Body of pancreas (tissue), 4 donors: ENCODE measurements at regions not wholly inside any gene's neighbourhood (a gene's known extent, or its start where the extent isn't known, plus 50 kb on each side); places are given as distances from the start of the nearest gene placed in this dataset.
"Not testable (repeated sequence)": the region's sequence is repeated elsewhere in the genome, so short reads cannot be mapped to it uniquely, and the experiment has no call there.

Experiments
- ATAC-seq: fragments of 150-250 bp; one replicate; pipeline ENCODE4 v1.9.1; 2016
- DNase-seq, 4 donors: peaks; one replicate each; pipeline ENCODE4 v3.0.0-alpha.2; 2019
- H3K27ac ChIP-seq, 4 donors: fragments of 200-600 bp; sonication (generic); 1 replicate in 3 of 4; 2 replicates in 1 of 4; pipeline versions ENCODE4 v1.5.1 to v1.6.1; 2016 to 2019; ENCODE audit warnings: mild to moderate bottlenecking in 1 of 4, mixed read lengths in 1 of 4, moderate library complexity in 1 of 4
- H3K27me3 ChIP-seq, 2 donors: fragments of 200-600 bp; sonication (generic); one replicate each; pipeline ENCODE4 v1.6.0; 2016; ENCODE audit warnings: mild to moderate bottlenecking in 1 of 2
- H3K36me3 ChIP-seq, 2 donors: fragments of 200-600 bp; sonication (generic); replicated peaks in 1 of 2; 2 replicates each; pipeline ENCODE4 v1.5.1; 2016; ENCODE audit warnings: low read depth in 2 of 2; ENCODE audit not compliant: insufficient read depth in 1 of 2
- H3K4me1 ChIP-seq: fragments of 200-600 bp; sonication (generic); one replicate; pipeline ENCODE4 v1.6.0; 2016
- H3K4me3 ChIP-seq, 2 donors: fragments of 200-600 bp; sonication (generic); 1 replicate in 1 of 2; 2 replicates in 1 of 2; pipeline ENCODE4 v1.5.1; 2016 to 2019
- H3K9me3 ChIP-seq, 3 donors: fragments of 200-600 bp; sonication (generic); 1 replicate in 2 of 3; 2 replicates in 1 of 3; pipeline ENCODE4 v1.5.1; 2016
- CTCF ChIP-seq, 7 experiments: fragments of 450-650 bp in 4 of 7; fragments of 200-600 bp in 3 of 7; sonication (generic) in 3 of 7; IDR thresholded peaks; one replicate each; pipeline ENCODE4 v1.5.1; 2016 to 2019; ENCODE audit warnings: antibody characterized with exemption in 7 of 7
- POLR2A ChIP-seq, 3 donors: fragments of 450-650 bp; IDR thresholded peaks; one replicate each; pipeline ENCODE4 v1.6.1; 2016; ENCODE audit warnings: antibody characterized with exemption in 3 of 3, mild to moderate bottlenecking in 2 of 3
- WGBS, 2 donors: methylation state at CpG; one replicate each; pipeline ENCODE4 v1.1.5; 2017; 5-methylcytosine and 5-hydroxymethylcytosine counted together
- intact Hi-C: fragments of 100-400 bp; cut with DNase I; formaldehyde crosslinking; loops from one replicate; pipeline ENCODE4 v1.15.1; 2023

- H3K4me3 ChIP-seq, result no peak overlapping the region
- DNase-seq (no peak), ATAC-seq (no peak)
- no peaks in the 10 kb centered on the region for H3K36me3 ChIP-seq
- H3K27me3 ChIP-seq, result no peaks in the 10 kb centered on the region
- intact Hi-C loops, result no loop called here
- WGBS, 2 donors, result 69% methylated on average over 8 of the region's 8 CpGs
- H3K4me1 ChIP-seq, result no peaks in the 10 kb centered on the region
- H3K9me3 ChIP-seq, result no peaks in the 10 kb centered on the region
- H3K27ac ChIP-seq, result no peak overlapping the region
- TF ChIP-seq CTCF (IDR thresholded peaks at IDR 0.05) (no peak), POLR2A (IDR thresholded peaks at IDR 0.05) (no peak)
Measured at GRCh38 chr7:115805458-115805857, 225.1 kb downstream of the TFEC start.

- TF ChIP-seq POLR2A (IDR thresholded peaks at IDR 0.05) (no peak), CTCF (IDR thresholded peaks at IDR 0.05) (no peak)
- Histone ChIP-seq H3K4me1 (no peaks in the 10 kb centered on the region), H3K4me3 (no peak overlapping the region), H3K27ac (no peak overlapping the region), H3K9me3 (no peaks in the 10 kb centered on the region), H3K36me3 (no peaks in the 10 kb centered on the region), H3K27me3 (no peaks in the 10 kb centered on the region)
- no peak for DNase-seq
- no peak for ATAC-seq
- intact Hi-C loops, result no loop called here
Measured at GRCh38 chr7:115802415-115802814, 228.1 kb downstream of the TFEC start.

- H3K27me3 ChIP-seq, result no peaks in the 10 kb centered on the region
- DNase-seq, result no peak
- no peak overlapping the region for H3K4me3 ChIP-seq
- ATAC-seq, result no peak
- intact Hi-C loops, result no loop called here
- no peaks in the 10 kb centered on the region for H3K9me3 ChIP-seq
- WGBS, 2 donors, result 76 to 83% methylated on average over 2 of the region's 2 CpGs
- no peaks in the 10 kb centered on the region for H3K36me3 ChIP-seq
- no peak for TF ChIP-seq POLR2A (IDR thresholded peaks at IDR 0.05)
- no peak for TF ChIP-seq CTCF (IDR thresholded peaks at IDR 0.05)
- no peak overlapping the region for H3K27ac ChIP-seq
- no peaks in the 10 kb centered on the region for H3K4me1 ChIP-seq
Measured at GRCh38 chr7:115799430-115799829, 231.1 kb downstream of the TFEC start.

- no peak for DNase-seq
- TF ChIP-seq CTCF (IDR thresholded peaks at IDR 0.05), result no peak
- no peak overlapping the region for H3K4me3 ChIP-seq
- 82% methylated on average over 7 of the region's 7 CpGs for WGBS, 2 donors
- no peaks in the 10 kb centered on the region for H3K27me3 ChIP-seq
- intact Hi-C loops, result no loop called here
- H3K36me3 ChIP-seq, result no peaks in the 10 kb centered on the region
- ATAC-seq, result no peak
- no peaks in the 10 kb centered on the region for H3K4me1 ChIP-seq
- H3K9me3 ChIP-seq, result no peaks in the 10 kb centered on the region
- no peak overlapping the region for H3K27ac ChIP-seq
Measured at GRCh38 chr7:115793958-115794702, 236.4 kb downstream of the TFEC start.

GRCh38 chr7:115789901-115790300 lies 240.7 kb downstream of the TFEC start:
- H3K27ac ChIP-seq, result no peak overlapping the region
- TF ChIP-seq CTCF (IDR thresholded peaks at IDR 0.05) (no peak), POLR2A (IDR thresholded peaks at IDR 0.05) (no peak)
- no peaks in the 10 kb centered on the region for H3K9me3 ChIP-seq
- ATAC-seq (no peak), DNase-seq (no peak)
- no peaks in the 10 kb centered on the region for H3K4me1 ChIP-seq
- intact Hi-C loops, result no loop called here
- H3K4me3 ChIP-seq, result no peak overlapping the region
- no peaks in the 10 kb centered on the region for H3K27me3 ChIP-seq
- WGBS, 2 donors, result 87 to 92% methylated on average over 19 to 27 of the region's 27 CpGs
- H3K36me3 ChIP-seq, result no peaks in the 10 kb centered on the region

- H3K36me3 ChIP-seq, H3K9me3 ChIP-seq, ATAC-seq, DNase-seq, intact Hi-C loops, H3K27me3 ChIP-seq, H3K4me1 ChIP-seq, H3K4me3 ChIP-seq, H3K27ac ChIP-seq: not testable (repeated sequence)
- 74 to 77% methylated on average over 3 of the region's 3 CpGs for WGBS, 2 donors
Measured at GRCh38 chr7:115789473-115789872, 241.1 kb downstream of the TFEC start.
